Hepatocyte (in vitro differentiated cells): ENCODE measurements at regions not wholly inside any gene's neighbourhood (a gene's known extent, or its start where the extent isn't known, plus 50 kb on each side); places are given as distances from the start of the nearest gene placed in this dataset.

Experiments
- CTCF ChIP-seq: fragments of 200-600 bp; sonication (generic); IDR thresholded peaks from 2 replicates; pipeline ENCODE4 v1.5.1; 2016; ENCODE audit warnings: antibody characterized with exemption, mild to moderate bottlenecking; ENCODE audit not compliant: poor library complexity
- EZH2phosphoT487 ChIP-seq: fragments of 200-600 bp; sonication (generic); IDR thresholded peaks from one replicate; pipeline ENCODE4 v1.6.1; 2018; ENCODE audit warnings: antibody characterized with exemption, mild to moderate bottlenecking, low read depth, moderate library complexity; ENCODE audit not compliant: unreplicated experiment, severe bottlenecking

- no peak for TF ChIP-seq CTCF
- TF ChIP-seq EZH2phosphoT487 = no peak
Observed at GRCh38 chr3:178302966-178303930, 233.0 kb upstream of the KCNMB2 start.
